IPS DF 19.7 (cell line): ENCODE measurements at regions not wholly inside any gene's neighbourhood (a gene's known extent, or its start where the extent isn't known, plus 50 kb on each side); places are given as distances from the start of the nearest gene placed in this dataset.

ENCODE experiments used
- DNase-seq: peaks from one replicate; pipeline ENCODE4 v3.0.0-alpha.2; 2013; ENCODE audit warnings: low read depth, low spot score

- no peak for DNase-seq
Measured at GRCh38 chr11:70625582-70626518, 227.5 kb downstream of the CTTN start.

DNA sequence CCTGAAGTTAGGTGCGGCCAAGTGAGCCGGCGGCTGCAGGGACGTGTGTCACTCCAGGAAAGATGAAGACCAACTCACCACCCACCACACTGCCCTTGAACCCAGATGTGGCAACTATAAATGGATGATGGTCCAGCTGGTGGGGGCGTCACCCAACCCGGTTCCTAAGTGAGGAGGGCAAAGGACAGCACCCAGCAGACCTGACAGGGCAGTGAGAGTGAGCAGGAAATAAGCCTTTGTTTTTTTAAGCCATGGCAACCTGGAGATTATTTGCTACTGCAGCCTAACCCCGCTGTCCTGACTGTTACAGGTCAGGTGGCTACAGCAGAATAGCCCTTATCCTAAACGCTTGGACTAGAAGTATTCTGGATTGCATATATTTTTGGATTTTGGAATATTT, 228.9 kb downstream of the CTTN start:
- DNase-seq: no peak

- no peak for DNase-seq
Measured at GRCh38 chr11:70628176-70628854, 230.0 kb downstream of the CTTN start.

DNA sequence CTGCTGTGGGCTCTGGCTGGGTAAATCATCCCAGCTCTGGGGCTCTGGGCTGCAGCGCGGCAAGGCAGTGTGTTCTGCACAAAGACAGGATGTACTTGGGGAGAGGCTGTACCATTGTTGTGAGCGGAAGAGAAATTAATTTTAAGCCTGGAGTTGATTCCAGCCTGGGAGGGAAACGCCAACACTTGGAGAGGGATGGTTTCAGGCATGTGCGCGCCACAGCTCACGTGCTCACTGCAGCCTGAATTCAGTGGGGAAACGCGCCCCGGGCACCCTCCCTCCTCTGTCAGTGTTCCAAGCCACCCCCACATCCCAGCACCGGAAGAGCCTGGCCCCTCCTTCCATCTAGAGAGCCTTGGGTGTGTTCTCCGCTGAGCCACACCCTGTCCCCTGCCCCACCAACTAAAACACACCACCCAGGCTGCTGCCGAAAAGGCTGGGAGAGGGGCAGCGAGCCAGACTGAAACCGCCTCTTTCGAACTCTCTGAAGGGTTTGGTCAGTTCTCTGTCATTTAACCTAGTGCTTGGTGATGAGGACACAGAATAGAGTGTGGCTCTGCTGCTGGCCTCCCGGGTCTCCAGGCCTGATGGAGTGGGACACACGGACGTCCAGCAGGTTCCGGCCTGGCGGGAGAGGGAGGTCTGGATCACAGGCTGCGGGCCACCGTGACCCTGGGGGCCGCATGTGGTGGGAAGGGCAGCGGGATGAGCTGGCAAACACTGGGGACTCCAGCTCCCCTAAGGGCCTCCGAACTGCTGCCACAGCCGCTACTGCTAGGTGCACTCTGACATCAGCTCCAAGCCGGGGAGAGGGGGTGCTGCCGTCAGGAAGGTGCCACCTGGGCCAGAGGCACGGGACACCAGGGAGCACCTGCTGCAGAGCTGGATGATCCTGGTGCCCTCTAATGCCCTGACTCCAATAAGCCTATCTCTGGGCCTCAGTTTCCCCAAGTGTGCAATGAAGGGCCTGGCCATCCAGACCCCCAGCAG, 230.8 kb downstream of the CTTN start:
- DNase-seq: no peak

GRCh38 chr11:70630068-70630467, 231.7 kb downstream of the CTTN start:
- DNase-seq: no peak

GRCh38 chr11:70630816-70631623, 232.7 kb downstream of the CTTN start:
- no peak for DNase-seq

DNA sequence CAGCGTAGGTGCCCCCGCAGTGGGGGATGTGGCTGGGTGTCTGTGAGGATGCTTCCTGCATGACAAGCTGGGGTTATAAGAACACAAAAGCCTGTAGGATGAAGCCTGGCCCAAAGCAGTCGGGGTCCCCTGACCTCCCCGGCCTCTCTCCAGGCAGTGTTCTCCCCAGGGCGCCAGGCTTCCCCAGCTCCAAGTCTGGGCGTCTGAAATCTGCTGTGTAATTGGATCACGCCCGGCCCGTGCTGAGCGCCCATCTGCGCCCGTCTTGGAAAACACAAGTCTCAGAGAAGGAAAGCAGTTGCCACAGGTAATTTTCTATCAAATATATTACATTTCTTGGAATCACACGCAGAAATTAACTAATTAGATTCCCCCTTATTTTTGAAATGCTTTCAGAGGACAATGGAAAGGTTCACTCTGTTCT, 233.3 kb downstream of the CTTN start:
- no peak for DNase-seq

- no peak for DNase-seq
Measured at GRCh38 chr11:70633610-70634009, 235.3 kb downstream of the CTTN start.

DNA sequence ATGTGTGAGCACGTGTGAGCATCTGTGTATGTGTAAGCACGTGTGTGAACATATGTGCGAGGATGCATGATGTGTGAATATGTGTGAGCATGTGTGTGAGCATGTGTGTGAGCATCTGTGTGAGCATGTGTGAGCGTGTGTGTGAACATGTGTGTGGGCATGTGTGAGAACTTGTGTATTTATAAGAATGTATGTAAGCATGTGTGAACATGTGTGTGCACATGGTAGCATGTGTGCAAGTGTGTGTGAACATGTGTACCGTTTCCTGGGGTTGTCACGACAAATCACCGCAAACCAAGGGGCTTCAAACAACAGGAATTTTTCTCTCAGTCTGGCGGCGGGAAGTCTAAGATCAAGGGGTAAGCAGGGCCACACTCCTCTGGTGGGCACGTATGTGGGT, 238.3 kb downstream of the CTTN start:
- no peak for DNase-seq

GRCh38 chr11:70637186-70637800, 239.0 kb downstream of the CTTN start:
- DNase-seq: no peak

DNA sequence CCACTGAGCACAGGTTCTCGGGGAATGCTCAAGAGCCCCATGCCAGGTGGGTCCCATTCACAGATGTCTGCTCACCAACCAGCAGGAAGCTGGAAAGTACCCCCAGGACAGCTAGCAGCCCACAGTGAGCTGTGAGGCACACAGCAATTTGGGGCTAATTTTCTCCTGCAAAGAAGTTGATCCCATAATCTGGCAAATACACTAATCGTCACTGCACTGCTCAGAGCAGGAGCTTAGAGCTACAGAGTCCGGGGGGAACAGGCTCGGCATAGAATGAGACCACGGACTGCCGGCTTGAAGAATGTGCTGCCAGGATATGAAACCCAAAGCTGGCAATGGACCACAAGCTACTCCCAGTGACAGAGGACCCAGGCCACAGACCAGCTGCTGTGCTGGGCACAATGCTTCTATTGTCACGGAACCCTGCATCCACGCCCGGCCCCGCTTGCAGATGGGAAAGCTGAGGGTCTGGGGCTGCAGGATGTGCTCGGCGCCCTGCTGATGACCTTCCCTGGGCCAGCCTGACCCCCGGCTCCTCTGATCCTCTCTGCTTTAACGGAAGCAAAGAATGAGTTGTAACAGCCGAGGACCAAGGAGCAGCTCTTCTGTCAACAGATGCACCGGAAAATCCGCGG, 239.7 kb downstream of the CTTN start:
- no peak for DNase-seq

DNA sequence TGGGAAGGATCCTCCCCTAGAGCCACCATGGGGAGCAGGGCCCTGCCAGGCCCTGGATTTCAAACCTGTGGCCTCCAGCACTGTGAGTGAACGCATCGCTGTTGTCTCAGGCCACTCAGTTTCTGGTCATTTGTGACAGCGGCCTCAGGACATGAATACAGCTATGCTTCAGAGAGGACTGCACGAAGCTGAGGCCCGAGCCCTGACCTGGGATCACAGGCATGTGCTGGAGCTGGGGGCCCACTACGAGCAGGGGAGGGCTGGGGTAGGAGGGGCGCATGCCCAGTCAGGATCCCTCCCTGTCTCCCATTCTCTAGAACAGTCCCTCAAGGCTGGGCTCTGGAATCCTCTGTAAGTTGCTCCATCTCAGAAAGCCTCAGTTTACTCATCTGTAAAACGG, 242.1 kb downstream of the CTTN start:
- DNase-seq: no peak

- DNase-seq: no peak
Measured at GRCh38 chr11:70641369-70641768, 243.0 kb downstream of the CTTN start.

DNA sequence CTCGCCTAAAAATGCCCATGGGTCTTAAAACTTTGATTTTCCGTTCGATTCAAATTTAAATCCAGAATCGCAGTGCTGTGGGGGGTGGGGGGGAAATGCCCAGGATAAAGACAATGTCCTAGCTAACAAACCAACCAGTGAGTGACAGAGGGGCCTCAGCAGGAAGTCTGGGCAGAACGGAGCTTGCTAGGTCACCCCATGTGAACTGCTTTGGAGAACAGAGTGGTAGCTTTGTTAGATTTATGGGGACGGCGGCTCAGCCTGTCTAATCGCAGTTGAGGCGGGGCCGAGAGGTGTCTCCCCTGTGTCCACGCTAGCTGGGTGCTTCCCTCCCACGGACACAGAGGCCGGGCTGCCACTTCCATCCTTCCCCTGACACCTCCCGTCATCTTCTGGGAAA, 243.9 kb downstream of the CTTN start:
- no peak for DNase-seq

GRCh38 chr11:70643642-70644041, 245.3 kb downstream of the CTTN start:
- DNase-seq: no peak

GRCh38 chr11:70644343-70645060, 246.2 kb downstream of the CTTN start:
- DNase-seq: no peak

GRCh38 chr11:70645537-70645936, 247.2 kb downstream of the CTTN start:
- DNase-seq: no peak

GRCh38 chr11:70646272-70647049, 248.1 kb downstream of the CTTN start:
- DNase-seq: no peak
